PFSK-1 (cell line): ENCODE measurements at regions not wholly inside any gene's neighbourhood (a gene's known extent, or its start where the extent isn't known, plus 50 kb on each side); places are given as distances from the start of the nearest gene placed in this dataset.

Experiments
- FOXP2 ChIP-seq: optimal IDR thresholded peaks from 2 replicates; pipeline ENCODE3; 2011; ENCODE audit warnings: borderline replicate concordance, control low read depth, inconsistent platforms; ENCODE audit not compliant: insufficient read depth; ENCODE audit errors: extremely low read length, extremely low read depth
- POLR2AphosphoS5 ChIP-seq: IDR thresholded peaks from 2 replicates; pipeline ENCODE4 v1.6.1; 2012; ENCODE audit warnings: low read depth, mild to moderate bottlenecking, control low read depth, low read length, moderate library complexity
- SIN3A ChIP-seq: IDR thresholded peaks from 2 replicates; pipeline ENCODE4 v1.6.1; 2012; ENCODE audit warnings: mild to moderate bottlenecking, low read length, moderate library complexity, borderline replicate concordance; ENCODE audit not compliant: insufficient read depth
- TAF1 ChIP-seq: IDR thresholded peaks from 2 replicates; pipeline ENCODE4 v1.6.1; 2012; ENCODE audit warnings: low read length, control low read depth, borderline replicate concordance; ENCODE audit not compliant: insufficient read depth
- TF ChIP-seq, protein P1 (sequence below), 2 experiments: IDR thresholded peaks; 2 replicates each; pipeline versions ENCODE4 v1.6.1 to v1.8.0; 2011 to 2012; ENCODE audit warnings: low read depth in 2 of 2, low read length in 2 of 2, control low read depth in 1 of 2, inconsistent platforms in 1 of 2, mild to moderate bottlenecking in 1 of 2, moderate library complexity in 1 of 2; ENCODE audit not compliant: insufficient read depth in 1 of 2

DNA sequence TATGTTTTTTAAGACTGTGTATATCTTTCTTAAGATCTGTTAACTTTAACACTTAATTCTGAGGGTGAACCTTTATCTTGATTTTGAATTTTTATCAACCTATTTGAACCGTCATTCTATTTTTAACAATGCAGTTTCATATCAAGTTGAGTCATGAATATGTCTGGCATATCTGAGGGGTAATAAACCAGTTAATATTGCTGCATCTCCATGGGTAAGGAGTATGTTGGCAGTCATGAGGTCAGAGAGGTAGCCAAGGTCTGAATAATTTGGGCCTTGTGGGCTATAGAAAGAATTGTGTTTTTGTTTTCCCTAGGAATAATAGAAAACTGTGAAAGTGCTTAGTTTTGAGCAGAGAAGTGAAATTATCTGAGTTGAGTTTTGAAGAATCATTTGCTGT is 419.0 kb downstream of the PLK2 start:
- no peak for TF ChIP-seq SIN3A
- no peak for TF ChIP-seq POLR2AphosphoS5
- no peak for TF ChIP-seq TAF1
- TF ChIP-seq, protein P1, sequence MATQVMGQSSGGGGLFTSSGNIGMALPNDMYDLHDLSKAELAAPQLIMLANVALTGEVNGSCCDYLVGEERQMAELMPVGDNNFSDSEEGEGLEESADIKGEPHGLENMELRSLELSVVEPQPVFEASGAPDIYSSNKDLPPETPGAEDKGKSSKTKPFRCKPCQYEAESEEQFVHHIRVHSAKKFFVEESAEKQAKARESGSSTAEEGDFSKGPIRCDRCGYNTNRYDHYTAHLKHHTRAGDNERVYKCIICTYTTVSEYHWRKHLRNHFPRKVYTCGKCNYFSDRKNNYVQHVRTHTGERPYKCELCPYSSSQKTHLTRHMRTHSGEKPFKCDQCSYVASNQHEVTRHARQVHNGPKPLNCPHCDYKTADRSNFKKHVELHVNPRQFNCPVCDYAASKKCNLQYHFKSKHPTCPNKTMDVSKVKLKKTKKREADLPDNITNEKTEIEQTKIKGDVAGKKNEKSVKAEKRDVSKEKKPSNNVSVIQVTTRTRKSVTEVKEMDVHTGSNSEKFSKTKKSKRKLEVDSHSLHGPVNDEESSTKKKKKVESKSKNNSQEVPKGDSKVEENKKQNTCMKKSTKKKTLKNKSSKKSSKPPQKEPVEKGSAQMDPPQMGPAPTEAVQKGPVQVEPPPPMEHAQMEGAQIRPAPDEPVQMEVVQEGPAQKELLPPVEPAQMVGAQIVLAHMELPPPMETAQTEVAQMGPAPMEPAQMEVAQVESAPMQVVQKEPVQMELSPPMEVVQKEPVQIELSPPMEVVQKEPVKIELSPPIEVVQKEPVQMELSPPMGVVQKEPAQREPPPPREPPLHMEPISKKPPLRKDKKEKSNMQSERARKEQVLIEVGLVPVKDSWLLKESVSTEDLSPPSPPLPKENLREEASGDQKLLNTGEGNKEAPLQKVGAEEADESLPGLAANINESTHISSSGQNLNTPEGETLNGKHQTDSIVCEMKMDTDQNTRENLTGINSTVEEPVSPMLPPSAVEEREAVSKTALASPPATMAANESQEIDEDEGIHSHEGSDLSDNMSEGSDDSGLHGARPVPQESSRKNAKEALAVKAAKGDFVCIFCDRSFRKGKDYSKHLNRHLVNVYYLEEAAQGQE (IDR thresholded peaks at IDR 0.05; ENCODE audit: insufficient read depth in 1 of 2, low read depth in 2 of 2, low read length in 2 of 2), result no peak
- TF ChIP-seq FOXP2, result no peak

DNA sequence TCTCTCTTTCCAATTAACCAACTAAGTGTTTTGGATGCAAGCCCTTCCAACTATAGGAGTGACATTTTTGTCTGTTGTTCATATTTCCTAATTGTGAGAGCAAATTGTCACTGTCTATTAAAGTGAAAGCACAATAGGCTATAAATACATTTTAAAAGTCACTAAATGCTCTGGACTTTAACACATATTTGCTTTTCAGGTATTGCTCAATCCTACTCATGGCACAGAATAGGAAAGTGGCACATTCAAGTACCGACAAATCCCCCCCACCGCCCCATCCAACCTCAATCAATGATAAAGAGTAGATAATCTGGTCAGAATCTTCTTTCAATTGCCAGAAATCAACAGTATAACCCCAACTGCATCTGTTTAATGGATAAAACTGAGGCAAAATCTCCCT is 419.8 kb downstream of the PLK2 start:
- TF ChIP-seq TAF1, result no peak
- no peak for TF ChIP-seq SIN3A
- TF ChIP-seq POLR2AphosphoS5, result no peak
- TF ChIP-seq FOXP2, result no peak
- TF ChIP-seq, protein P1 (IDR thresholded peaks at IDR 0.05; ENCODE audit: insufficient read depth in 1 of 2, low read depth in 2 of 2, low read length in 2 of 2), result no peak

DNA sequence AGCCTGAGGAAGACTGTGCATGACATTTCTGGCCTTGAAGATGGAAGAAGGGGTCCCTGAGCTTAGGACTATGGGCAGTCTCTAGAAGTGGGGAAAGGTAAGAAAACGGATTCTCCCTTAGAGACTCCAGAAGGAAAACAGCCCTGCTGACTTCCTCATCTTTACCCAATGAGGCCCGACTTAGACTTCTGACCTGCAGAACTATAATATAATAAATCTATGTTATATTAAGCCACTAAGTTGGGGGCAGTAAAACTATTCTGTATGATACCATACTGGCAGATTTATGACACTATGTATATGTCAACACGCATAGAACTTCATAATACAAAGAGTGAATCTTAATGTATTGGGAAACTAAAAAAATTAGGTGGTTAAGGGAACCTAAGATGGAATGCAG is 422.0 kb downstream of the PLK2 start:
- no peak for TF ChIP-seq POLR2AphosphoS5
- TF ChIP-seq SIN3A, result no peak
- no peak for TF ChIP-seq TAF1
- TF ChIP-seq FOXP2, result no peak

DNA sequence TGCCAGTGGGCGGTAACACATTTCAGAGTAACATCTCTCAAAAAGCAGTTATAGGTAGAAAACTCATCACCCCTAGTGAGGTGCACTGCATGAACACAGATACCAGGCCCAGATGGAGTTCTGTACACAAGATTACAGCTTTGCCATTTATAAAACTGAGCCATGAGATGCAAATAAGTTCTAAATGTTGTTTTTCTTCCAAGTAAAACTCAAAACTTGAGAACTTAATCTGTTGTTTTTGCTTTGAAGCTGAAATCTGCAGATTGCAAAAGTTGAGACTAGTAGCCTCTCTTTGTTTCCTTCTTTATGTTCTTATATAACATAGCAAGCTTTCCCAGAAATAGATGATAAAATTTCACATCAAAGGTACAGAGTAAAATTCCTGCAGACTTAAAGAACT is 434.1 kb downstream of the PLK2 start:
- TF ChIP-seq POLR2AphosphoS5 (no peak), TAF1 (no peak)

DNA sequence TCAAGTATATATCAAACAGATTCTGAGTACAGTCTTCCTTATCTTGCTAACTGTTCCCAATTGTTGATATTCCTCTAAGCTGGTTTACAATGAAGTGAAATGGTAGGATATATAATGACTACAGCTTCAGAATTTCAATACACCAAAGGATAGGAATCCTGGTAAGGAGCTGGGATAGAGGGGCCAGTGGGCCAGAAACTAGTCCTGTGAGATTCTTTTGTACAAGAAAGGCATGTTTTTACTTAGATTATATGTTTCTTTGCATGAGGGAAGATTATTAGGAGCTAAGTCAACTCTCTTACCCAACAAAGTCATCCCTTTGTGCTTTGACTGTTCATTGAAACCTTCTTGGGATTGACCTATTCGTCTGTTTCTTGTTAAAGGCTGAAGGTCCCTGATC is 435.7 kb downstream of the PLK2 start:
- TF ChIP-seq FOXP2, result no peak
- no peak for TF ChIP-seq POLR2AphosphoS5
- no peak for TF ChIP-seq SIN3A
- TF ChIP-seq TAF1, result no peak
- TF ChIP-seq, protein P1 (IDR thresholded peaks at IDR 0.05; ENCODE audit: insufficient read depth in 1 of 2, low read depth in 2 of 2, low read length in 2 of 2), result no peak

DNA sequence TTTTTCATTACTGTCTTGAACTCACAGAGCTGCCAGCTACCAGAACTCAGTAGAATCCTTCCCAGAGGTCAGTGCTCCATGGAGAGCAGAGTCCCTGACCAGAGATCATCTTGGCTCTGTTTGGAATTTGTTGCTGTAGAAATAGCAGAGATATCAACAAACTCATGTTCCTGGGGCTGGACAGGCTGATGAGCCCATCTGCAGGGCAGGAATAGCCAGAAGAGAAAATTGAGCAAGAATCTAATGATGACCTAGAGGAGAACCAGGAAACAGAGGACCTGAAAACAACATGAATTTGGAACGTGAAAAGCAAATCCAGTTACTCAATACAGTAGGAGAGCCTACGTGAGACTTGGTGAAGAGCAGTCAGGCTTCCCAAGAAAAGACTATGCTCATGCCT is 437.8 kb downstream of the PLK2 start:
- TF ChIP-seq, protein P1 (IDR thresholded peaks at IDR 0.05; ENCODE audit: insufficient read depth in 1 of 2, low read depth in 2 of 2, low read length in 2 of 2), result no peak
- no peak for TF ChIP-seq SIN3A
- TF ChIP-seq TAF1, result no peak
- no peak for TF ChIP-seq POLR2AphosphoS5
- TF ChIP-seq FOXP2, result no peak
